ENCODE measurements at regions not wholly inside any gene's neighbourhood (a gene's known extent, or its start where the extent isn't known, plus 50 kb on each side); places are given as distances from the start of the nearest gene placed in this dataset.

DNA sequence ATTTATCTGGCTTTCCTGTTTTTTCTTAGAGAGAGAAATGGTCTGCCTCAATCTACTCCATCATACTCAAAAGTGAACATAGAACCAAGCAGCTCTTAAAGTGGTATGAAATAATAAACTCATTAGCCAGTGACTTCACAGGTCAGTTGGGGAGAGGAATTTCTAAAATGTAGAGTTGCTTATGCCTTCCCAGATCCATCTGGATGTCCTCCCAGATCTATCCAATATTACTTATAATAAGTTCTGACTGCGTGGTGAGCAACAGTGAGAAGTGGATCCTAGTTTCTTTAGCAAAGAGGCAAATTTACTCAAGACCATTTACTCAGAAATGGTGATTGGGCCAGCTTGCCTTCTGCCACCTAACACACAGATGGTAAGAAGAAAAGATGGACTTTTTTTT lies 748.0 kb downstream of the PCDH18 start:
- no peak for DNase-seq (ENCODE audit: low read depth, low spot score)
- ChIA-PET POLR2A (no interaction called here), CTCF (no interaction called here)
- Histone ChIP-seq H3K27ac (ENCODE audit: low read depth, low read length) (no peak overlapping the region), H3K27me3 (ENCODE audit: control insufficient read depth, insufficient read depth, low read length) (no peaks in the 10 kb centered on the region), H3K9me3 (ENCODE audit: control insufficient read depth, insufficient read depth, low read length) (no peaks in the 10 kb centered on the region), H3K4me3 (ENCODE audit: low read depth, low read length) (no peak overlapping the region)
- TF ChIP-seq, protein P1, sequence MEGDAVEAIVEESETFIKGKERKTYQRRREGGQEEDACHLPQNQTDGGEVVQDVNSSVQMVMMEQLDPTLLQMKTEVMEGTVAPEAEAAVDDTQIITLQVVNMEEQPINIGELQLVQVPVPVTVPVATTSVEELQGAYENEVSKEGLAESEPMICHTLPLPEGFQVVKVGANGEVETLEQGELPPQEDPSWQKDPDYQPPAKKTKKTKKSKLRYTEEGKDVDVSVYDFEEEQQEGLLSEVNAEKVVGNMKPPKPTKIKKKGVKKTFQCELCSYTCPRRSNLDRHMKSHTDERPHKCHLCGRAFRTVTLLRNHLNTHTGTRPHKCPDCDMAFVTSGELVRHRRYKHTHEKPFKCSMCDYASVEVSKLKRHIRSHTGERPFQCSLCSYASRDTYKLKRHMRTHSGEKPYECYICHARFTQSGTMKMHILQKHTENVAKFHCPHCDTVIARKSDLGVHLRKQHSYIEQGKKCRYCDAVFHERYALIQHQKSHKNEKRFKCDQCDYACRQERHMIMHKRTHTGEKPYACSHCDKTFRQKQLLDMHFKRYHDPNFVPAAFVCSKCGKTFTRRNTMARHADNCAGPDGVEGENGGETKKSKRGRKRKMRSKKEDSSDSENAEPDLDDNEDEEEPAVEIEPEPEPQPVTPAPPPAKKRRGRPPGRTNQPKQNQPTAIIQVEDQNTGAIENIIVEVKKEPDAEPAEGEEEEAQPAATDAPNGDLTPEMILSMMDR (IDR thresholded peaks at IDR 0.05; ENCODE audit: low read depth, low read length): no peak

DNA sequence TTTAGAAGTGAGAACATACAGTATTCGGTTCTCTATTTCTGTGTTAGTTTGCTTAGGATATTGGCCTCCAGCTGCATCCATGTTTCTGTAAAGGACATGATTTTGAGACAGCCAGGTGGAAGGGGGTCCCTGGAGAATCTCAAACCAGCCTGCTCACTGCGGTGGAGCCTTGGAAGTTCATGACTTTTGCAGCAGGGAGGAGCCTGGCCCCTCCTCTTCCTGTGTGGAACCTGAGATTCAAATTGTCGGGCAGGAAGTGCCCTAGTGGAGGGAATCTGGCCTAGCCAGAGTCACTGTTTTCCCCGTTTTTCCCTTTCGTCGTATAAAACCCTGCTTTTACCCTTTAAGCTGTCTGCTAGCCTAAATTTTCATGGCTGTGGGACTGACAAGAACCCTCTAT lies 762.6 kb downstream of the PCDH18 start:
- ChIA-PET CTCF (no interaction called here), POLR2A (no interaction called here)
- Histone ChIP-seq H3K4me3 (ENCODE audit: low read depth, low read length) (no peak overlapping the region), H3K9me3 (ENCODE audit: control insufficient read depth, insufficient read depth, low read length) (no peaks in the 10 kb centered on the region), H3K27ac (ENCODE audit: low read depth, low read length) (no peak overlapping the region), H3K27me3 (ENCODE audit: control insufficient read depth, insufficient read depth, low read length) (no peaks in the 10 kb centered on the region)
- no peak for DNase-seq (ENCODE audit: low read depth, low spot score)
- TF ChIP-seq, protein P1 (IDR thresholded peaks at IDR 0.05; ENCODE audit: low read depth, low read length): no peak

DNA sequence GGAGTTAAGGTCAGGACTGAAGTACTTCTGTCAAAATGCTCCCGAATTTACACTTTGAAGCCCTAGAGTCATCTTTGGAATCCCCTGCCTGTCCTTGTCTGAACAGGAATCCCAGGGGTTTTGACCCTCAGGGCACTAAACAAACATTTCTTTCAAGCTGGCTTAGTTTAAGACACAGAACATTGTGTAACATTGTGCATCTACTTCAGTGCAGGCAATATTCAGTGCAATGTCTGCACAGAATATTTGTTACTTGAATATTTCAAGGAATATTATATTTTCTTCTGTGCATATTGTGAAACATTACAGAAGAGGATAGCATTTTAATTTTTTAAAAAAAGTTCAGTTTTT lies 763.4 kb downstream of the PCDH18 start:
- no peaks in the 10 kb centered on the region for H3K9me3 ChIP-seq (ENCODE audit: control insufficient read depth, insufficient read depth, low read length)
- CTCF ChIA-PET: no interaction called here
- no peak overlapping the region for H3K4me3 ChIP-seq (ENCODE audit: low read depth, low read length)
- DNase-seq (ENCODE audit: low read depth, low spot score): no peak
- TF ChIP-seq, protein P1 (IDR thresholded peaks at IDR 0.05; ENCODE audit: low read depth, low read length): no peak
- no peaks in the 10 kb centered on the region for H3K27me3 ChIP-seq (ENCODE audit: control insufficient read depth, insufficient read depth, low read length)
- H3K27ac ChIP-seq (ENCODE audit: low read depth, low read length): no peak overlapping the region
- POLR2A ChIA-PET: interaction anchor here (0.6 kb wide), 1 partner anchor 104 kb away, joined by 3 read pairs; no protein-coding TSS in a partner anchor

DNA sequence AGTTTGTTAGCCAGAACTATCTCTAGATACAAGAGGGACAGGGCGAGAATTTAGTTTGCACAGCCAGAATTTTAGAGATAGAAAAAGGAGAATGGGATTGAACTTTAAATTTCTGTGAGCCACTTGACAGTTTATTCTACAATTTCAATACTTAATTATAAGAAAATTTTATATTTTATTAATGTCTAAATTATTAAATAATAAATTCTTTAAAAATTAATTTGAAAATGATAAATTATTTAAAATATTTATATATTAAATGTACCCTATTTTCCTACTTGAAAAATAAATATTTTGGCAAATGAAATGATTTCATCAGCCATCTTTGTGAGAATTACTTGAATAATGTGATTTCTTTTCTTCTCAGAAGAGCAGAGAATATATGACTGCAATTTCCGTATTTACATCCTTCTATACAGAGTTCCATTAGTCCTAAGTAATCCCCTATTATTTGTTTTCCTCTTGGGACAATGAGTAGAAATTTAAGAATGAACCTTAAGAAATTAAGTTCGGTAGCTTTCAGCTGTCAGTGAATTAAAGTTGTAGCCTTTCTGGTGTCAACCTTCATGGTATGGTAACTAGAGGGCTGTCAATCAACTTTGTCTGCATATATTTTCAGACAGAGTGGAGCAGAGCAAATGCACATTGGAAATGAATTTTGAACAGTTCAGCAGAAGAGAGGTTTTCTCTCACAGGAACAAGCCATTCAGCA lies 763.9 kb downstream of the PCDH18 start:
- H3K27ac ChIP-seq (ENCODE audit: low read depth, low read length): no peak overlapping the region
- ChIA-PET CTCF (no interaction called here), POLR2A (no interaction called here)
- H3K27me3 ChIP-seq (ENCODE audit: control insufficient read depth, insufficient read depth, low read length): no peaks in the 10 kb centered on the region
- H3K9me3 ChIP-seq (ENCODE audit: control insufficient read depth, insufficient read depth, low read length): no peaks in the 10 kb centered on the region
- H3K4me3 ChIP-seq (ENCODE audit: low read depth, low read length): no peak overlapping the region
- no peak for DNase-seq (ENCODE audit: low read depth, low spot score)
- TF ChIP-seq, protein P1 (IDR thresholded peaks at IDR 0.05; ENCODE audit: low read depth, low read length): no peak

DNA sequence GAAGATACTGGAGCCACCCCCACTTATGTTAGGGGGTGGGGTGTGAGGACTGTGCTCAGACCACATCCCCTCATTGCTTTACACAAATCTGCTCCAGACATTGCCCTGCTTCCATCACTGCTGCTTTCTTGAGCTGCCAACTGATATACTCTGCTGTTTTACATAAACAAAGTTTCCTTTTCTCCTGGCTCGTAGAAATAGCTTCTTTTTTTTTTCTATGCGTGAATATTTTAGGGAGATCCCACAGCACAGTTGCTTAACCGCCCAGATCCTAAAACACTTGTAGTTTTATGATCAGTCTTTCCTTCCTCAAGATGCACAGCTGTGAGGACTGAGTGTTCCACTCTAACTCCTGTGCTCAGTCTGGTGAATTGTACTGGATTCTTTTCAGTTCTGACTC lies 768.4 kb downstream of the PCDH18 start:
- H3K4me3 ChIP-seq (ENCODE audit: low read depth, low read length): no peak overlapping the region
- no peak for DNase-seq (ENCODE audit: low read depth, low spot score)
- H3K9me3 ChIP-seq (ENCODE audit: control insufficient read depth, insufficient read depth, low read length): no peaks in the 10 kb centered on the region
- ChIA-PET CTCF (interaction anchor here (0.7 to 1.4 kb wide), 3 partner anchors 16 to 101 kb away, joined by 3 to 4 read pairs (median 3); no protein-coding TSS in a partner anchor), POLR2A (interaction anchor here (0.6 kb wide), 1 partner anchor 122 kb away, joined by 3 read pairs; no protein-coding TSS in a partner anchor)
- no peaks in the 10 kb centered on the region for H3K27me3 ChIP-seq (ENCODE audit: control insufficient read depth, insufficient read depth, low read length)
- TF ChIP-seq, protein P1 (IDR thresholded peaks at IDR 0.05; ENCODE audit: low read depth, low read length): no peak
- no peak overlapping the region for H3K27ac ChIP-seq (ENCODE audit: low read depth, low read length)
